Epithelial cell of proximal tubule (primary cell): ENCODE measurements at regions not wholly inside any gene's neighbourhood (a gene's known extent, or its start where the extent isn't known, plus 50 kb on each side); places are given as distances from the start of the nearest gene placed in this dataset.

Experiments used
- DNase-seq: peaks from one replicate; pipeline ENCODE4 v3.0.0-alpha.2; 2011; ENCODE audit warnings: low read depth
- H3K4me3 ChIP-seq: 2 replicates; pipeline ENCODE4 v1.5.1; 2011; ENCODE audit warnings: low read depth, mild to moderate bottlenecking, low read length
- CTCF ChIP-seq: conservative IDR thresholded peaks from 2 replicates; pipeline ENCODE4 v1.5.1; 2012; ENCODE audit warnings: low read depth, mild to moderate bottlenecking, low read length

GRCh38 chr17:72039490-72039889 lies 81.3 kb upstream of the SOX9 start:
- no peak for TF ChIP-seq CTCF
- H3K4me3 ChIP-seq, result no peak overlapping the region
- DNase-seq, result no peak

GRCh38 chr17:72046178-72046577 lies 74.6 kb upstream of the SOX9 start:
- no peak for TF ChIP-seq CTCF
- no peak for DNase-seq

DNA sequence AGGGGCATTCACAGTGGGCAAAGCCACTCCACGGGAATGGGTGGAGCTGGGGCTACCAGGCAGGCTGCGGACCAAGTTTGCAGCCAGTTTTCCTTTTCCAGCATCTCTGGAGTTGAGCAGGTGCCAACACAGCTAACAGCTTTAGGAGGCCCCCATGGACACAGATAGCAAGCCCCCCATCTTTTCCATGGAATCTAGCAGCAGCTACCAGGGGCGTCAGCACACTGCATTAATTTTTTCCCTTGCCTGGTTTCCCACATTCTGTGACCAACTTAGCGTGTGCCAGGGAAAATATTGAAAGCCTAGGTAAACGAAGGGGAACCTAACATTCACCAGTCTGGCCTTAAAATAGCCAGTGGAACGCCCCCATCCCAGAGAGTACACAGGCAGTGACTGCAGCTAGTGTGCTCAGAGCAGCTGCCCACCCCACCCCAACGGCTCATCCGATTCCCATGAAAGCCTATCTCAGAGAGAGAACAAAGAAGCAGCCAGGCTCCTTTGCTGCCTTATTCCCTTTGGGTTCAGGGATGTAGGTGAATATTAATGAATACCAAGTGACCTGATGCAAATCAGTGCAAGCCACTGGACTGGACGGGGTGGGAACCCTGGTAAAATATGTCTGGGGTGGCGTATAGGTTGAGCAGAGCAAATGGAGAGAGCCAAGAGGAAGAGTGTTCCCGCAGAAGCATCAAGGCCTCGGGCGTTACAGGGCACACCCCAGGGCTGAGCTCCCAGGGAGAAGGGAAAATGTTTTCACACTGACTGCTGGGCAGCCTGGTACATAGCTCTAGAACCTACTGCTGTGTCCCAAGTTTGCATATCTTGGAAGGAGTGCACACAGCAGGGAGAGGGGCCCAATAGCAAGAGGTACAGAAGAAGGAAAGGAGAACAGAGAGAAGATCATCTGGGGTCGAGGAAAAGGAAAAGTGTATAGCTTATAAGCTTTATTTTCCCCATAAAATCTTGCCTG lies 73.9 kb upstream of the SOX9 start:
- TF ChIP-seq CTCF, result no peak
- DNase-seq, result no peak
- H3K4me3 ChIP-seq, result no peak overlapping the region

More at GRCh38 chr17:72046178-72046577, 74.6 kb upstream of the SOX9 start:
- H3K4me3 ChIP-seq, result no peak overlapping the region

GRCh38 chr17:72049914-72050313 lies 70.9 kb upstream of the SOX9 start:
- no peak for TF ChIP-seq CTCF
- no peak for DNase-seq
- no peak overlapping the region for H3K4me3 ChIP-seq

GRCh38 chr17:72053036-72053435 lies 67.8 kb upstream of the SOX9 start:
- no peak overlapping the region for H3K4me3 ChIP-seq
- TF ChIP-seq CTCF, result no peak
- no peak for DNase-seq

GRCh38 chr17:72053449-72053848 lies 67.4 kb upstream of the SOX9 start:
- no peak for TF ChIP-seq CTCF
- DNase-seq, result no peak
- no peak overlapping the region for H3K4me3 ChIP-seq

DNA sequence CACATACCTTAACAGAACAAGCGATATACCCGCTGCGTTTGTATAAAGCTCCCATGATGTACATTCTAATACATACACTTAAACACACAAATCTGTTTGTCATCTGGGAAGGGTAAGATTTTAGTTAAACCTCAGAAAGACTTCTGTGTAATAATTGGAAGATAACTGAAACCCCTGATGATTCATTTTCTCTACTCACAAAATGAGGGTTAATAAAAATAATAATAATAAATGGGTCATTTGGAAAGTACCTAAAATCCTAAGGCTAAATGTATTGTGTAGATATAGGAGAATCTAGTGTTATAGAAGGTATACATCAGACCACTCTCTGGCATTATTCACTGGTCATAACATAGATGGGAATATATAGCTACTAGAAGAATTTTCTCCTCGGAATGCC lies 64.7 kb upstream of the SOX9 start:
- TF ChIP-seq CTCF, result no peak
- no peak overlapping the region for H3K4me3 ChIP-seq
- no peak for DNase-seq
